ENCODE measurements at regions not wholly inside any gene's neighbourhood (a gene's known extent, or its start where the extent isn't known, plus 50 kb on each side); places are given as distances from the start of the nearest gene placed in this dataset.

DNA sequence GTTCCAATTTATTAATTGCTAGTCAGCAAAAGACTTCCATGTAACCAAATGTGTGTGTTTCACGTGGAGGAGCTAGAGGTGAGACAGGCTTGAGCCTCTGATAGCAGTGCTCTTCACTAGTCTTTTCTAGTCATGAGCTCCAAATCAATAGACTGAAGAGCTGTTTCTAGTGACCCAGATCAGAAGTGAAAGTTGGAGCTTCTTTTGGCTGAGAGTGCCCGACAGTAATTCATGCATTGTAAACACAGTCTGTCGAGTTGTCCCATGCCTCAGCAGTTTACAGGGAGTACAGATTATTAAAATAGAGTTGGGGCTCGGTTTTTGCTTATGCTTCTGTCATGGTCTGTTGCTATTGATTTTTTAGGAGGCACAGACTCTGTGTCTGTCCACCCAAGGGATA lies 793.1 kb downstream of the DTWD2 start:
- TF ChIP-seq ZFX (IDR thresholded peaks at IDR 0.05; ENCODE audit: borderline replicate concordance), result no peak
- TF ChIP-seq CTCF (IDR thresholded peaks at IDR 0.05), result no peak
- H3K27ac ChIP-seq, result no peak overlapping the region

DNA sequence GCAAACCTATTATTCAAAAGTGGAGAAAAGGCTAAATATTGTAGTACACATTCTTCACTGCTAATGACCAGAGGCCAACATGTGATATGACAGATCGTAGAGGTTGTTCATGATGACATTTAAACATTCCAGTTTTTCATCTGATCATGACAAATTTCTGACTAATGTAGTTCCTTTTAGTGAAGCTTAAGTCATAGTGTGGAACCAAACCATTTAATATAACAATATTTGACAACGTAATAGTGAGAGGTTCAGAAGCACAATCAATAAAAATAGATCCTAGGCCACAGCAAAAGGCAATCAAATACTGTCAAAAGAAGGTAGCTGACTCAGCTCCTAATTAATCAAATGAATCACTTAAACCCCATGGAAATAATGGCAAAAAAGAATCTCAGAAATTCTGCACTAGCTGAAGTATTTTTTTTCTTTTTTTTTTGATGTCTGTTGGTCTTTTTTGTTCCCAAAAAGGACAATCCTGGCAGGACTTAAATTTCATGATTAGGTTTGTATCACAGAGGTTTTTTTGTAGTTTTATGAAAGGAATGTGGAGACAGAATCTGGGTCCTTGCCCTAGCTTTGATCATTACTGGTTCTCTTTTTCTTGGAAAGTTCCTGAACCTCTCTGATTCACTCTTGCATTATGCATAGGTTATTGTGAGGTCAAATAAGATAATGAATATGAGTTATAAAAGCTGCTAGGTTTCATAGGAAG lies 795.0 kb downstream of the DTWD2 start:
- no peak overlapping the region for H3K27ac ChIP-seq
- TF ChIP-seq CTCF (IDR thresholded peaks at IDR 0.05) (no peak), ZFX (IDR thresholded peaks at IDR 0.05; ENCODE audit: borderline replicate concordance) (no peak)

GRCh38 chr5:118185018-118185417 lies 803.3 kb downstream of the DTWD2 start:
- TF ChIP-seq CTCF (IDR thresholded peaks at IDR 0.05), result no peak
- TF ChIP-seq ZFX (IDR thresholded peaks at IDR 0.05; ENCODE audit: borderline replicate concordance), result no peak
- no peak overlapping the region for H3K27ac ChIP-seq

DNA sequence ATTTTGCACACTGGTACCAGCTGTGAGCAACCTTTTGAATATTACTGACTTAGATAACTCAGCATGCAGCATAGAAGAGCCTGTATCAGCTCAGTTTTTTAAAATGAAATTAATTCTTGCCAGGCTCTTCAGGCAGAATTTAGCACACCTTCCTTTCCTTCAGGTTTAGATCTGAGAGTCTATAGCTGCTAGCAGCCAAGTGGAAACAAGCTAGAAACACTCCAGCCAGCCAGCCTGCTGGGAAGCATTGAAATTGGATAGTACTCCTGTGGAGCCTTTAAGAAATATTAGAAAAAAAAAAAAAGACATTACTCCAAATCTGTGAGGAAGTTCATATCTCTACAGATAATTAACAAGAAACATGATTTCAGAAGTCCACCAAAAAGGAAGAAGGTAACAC lies 812.2 kb downstream of the DTWD2 start:
- H3K27ac ChIP-seq, result no peak overlapping the region

DNA sequence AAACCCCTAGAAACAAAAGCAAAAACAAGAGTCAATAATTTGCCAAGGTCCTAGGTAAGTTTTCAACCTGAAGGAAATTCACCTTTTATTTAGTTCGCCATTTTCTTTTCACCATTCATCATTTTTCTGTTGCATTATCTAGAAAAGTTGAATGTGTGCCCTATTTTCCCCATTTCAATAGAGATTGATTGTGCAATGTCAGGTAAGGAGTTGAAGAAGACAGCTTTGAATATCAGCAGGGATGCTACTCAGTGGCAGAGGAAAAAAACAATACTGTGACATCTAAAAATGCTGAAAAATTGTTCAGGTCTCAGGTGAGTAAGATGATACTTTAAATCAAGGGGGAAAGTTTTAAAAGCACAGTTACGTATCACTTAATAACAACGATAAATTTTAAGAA lies 813.7 kb downstream of the DTWD2 start:
- no peak for TF ChIP-seq ZFX (IDR thresholded peaks at IDR 0.05; ENCODE audit: borderline replicate concordance)
- TF ChIP-seq CTCF (IDR thresholded peaks at IDR 0.05), result no peak
- H3K27ac ChIP-seq, result no peak overlapping the region

More for the DNA sequence above, 812.2 kb downstream of the DTWD2 start:
- no peak for TF ChIP-seq ZFX (IDR thresholded peaks at IDR 0.05; ENCODE audit: borderline replicate concordance)
- no peak for TF ChIP-seq CTCF (IDR thresholded peaks at IDR 0.05)

DNA sequence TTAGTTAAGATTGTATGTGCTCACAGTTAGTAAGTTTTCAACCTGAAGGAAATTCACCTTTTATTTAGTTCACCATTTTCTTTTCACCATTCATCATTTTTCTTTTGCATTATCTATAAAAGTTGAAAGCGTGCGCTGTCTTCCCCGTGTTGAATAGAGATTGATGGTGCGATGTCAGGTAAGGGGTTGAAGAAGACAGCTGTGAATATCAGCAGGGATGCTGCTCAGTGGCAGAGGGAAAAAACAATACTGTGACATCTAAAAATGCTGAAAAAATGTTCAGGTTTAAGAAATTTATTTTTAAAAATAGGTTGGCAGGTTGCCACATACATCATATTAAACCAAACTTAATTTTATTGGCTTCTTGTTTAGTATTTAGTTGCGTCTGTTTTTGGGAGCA lies 815.0 kb downstream of the DTWD2 start:
- TF ChIP-seq CTCF (IDR thresholded peaks at IDR 0.05) (no peak), ZFX (IDR thresholded peaks at IDR 0.05; ENCODE audit: borderline replicate concordance) (no peak)

DNA sequence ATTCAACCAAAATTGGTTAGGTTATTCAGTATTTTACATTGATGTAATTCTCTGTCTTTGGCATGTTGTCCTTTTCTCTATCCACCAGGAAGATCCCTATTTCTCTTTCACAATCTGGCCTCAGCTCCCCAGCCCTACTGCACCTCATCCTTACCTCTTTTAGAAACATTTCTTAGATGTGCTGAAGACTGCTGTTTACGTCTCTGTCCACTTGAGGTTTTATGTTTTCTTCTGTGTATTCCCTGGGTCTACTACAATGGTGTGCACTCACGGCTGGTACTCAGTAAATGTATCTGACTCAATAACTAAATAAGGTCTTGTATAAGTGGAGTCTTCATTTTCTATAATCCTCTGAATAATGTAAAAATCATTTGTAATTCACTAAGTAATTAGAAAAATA lies 822.7 kb downstream of the DTWD2 start:
- TF ChIP-seq ZFX (IDR thresholded peaks at IDR 0.05; ENCODE audit: borderline replicate concordance) (no peak), CTCF (IDR thresholded peaks at IDR 0.05) (no peak)
- H3K27ac ChIP-seq, result no peak overlapping the region

More for the DNA sequence above, 815.0 kb downstream of the DTWD2 start:
- no peak overlapping the region for H3K27ac ChIP-seq

Data from 22Rv1 (cell line).